ENCODE measurements at regions not wholly inside any gene's neighbourhood (a gene's known extent, or its start where the extent isn't known, plus 50 kb on each side); places are given as distances from the start of the nearest gene placed in this dataset.

- ChIA-PET CTCF (no interaction called here), POLR2A (no interaction called here)
- DNase-seq (ENCODE audit: extremely low spot score): no peak
- no peak for TF ChIP-seq CTCF (IDR thresholded peaks at IDR 0.05; ENCODE audit: control extremely low read depth, extremely low read depth, low read depth, missing control alignments)
Observed at GRCh38 chr20:60732322-60732721, 519.7 kb upstream of the CDH4 start.

- no peak for DNase-seq (ENCODE audit: extremely low spot score)
- TF ChIP-seq CTCF (IDR thresholded peaks at IDR 0.05; ENCODE audit: control extremely low read depth, extremely low read depth, low read depth, missing control alignments): no peak
- ChIA-PET CTCF (no interaction called here), POLR2A (no interaction called here)
Observed at GRCh38 chr20:60748086-60748485, 504.0 kb upstream of the CDH4 start.

GRCh38 chr20:60749804-60750602, 502.1 kb upstream of the CDH4 start:
- no peak for TF ChIP-seq CTCF (IDR thresholded peaks at IDR 0.05; ENCODE audit: control extremely low read depth, extremely low read depth, low read depth, missing control alignments)
- ChIA-PET POLR2A (no interaction called here), CTCF (interaction anchor here (1.4 kb wide), 1 partner anchor 11 kb away, joined by 3 read pairs; no protein-coding TSS in a partner anchor)
- DNase-seq (ENCODE audit: extremely low spot score): no peak

- TF ChIP-seq CTCF (IDR thresholded peaks at IDR 0.05; ENCODE audit: control extremely low read depth, extremely low read depth, low read depth, missing control alignments): no peak
- DNase-seq (ENCODE audit: extremely low spot score): no peak
- ChIA-PET CTCF (interaction anchor here (1.4 kb wide), 1 partner anchor 10 kb away, joined by 3 read pairs; no protein-coding TSS in a partner anchor), POLR2A (no interaction called here)
Observed at GRCh38 chr20:60750909-60751308, 501.2 kb upstream of the CDH4 start.

GRCh38 chr20:60751826-60752225, 500.2 kb upstream of the CDH4 start:
- no peak for TF ChIP-seq CTCF (IDR thresholded peaks at IDR 0.05; ENCODE audit: control extremely low read depth, extremely low read depth, low read depth, missing control alignments)
- no peak for DNase-seq (ENCODE audit: extremely low spot score)
- POLR2A ChIA-PET: no interaction called here
- CTCF ChIA-PET: interaction anchor here (0.7 kb wide), 1 partner anchor 8 kb away, joined by 3 read pairs; no protein-coding TSS in a partner anchor

- ChIA-PET POLR2A (no interaction called here), CTCF (interaction anchor here (0.7 kb wide), 1 partner anchor 9 kb away, joined by 3 read pairs; no protein-coding TSS in a partner anchor)
- DNase-seq (ENCODE audit: extremely low spot score): no peak
- TF ChIP-seq CTCF (IDR thresholded peaks at IDR 0.05; ENCODE audit: control extremely low read depth, extremely low read depth, low read depth, missing control alignments): no peak
Observed at GRCh38 chr20:60752741-60753420, 499.2 kb upstream of the CDH4 start.
